Tibial nerve (tissue), 4 donors: ENCODE measurements at regions not wholly inside any gene's neighbourhood (a gene's known extent, or its start where the extent isn't known, plus 50 kb on each side); places are given as distances from the start of the nearest gene placed in this dataset.

Source experiments
- DNase-seq, 2 donors: peaks; one replicate each; pipeline ENCODE4 v3.0.0-alpha.2; 2019; ENCODE audit warnings: low spot score in 2 of 2
- H3K27ac ChIP-seq, 4 donors: fragments of 200-600 bp; sonication (generic) in 3 of 4; one replicate each; pipeline ENCODE4 v1.5.1; 2017 to 2019; ENCODE audit warnings: mild to moderate bottlenecking in 1 of 4
- H3K27me3 ChIP-seq, 2 donors: fragments of 200-600 bp; sonication (generic) in 1 of 2; one replicate each; pipeline versions ENCODE4 v1.5.1 to v1.6.0; 2017 to 2019
- H3K36me3 ChIP-seq, 3 donors: fragments of 200-600 bp; sonication (generic); one replicate each; pipeline ENCODE4 v1.5.1; 2018 to 2019
- H3K4me1 ChIP-seq, 4 donors: fragments of 200-600 bp; sonication (generic) in 3 of 4; one replicate each; pipeline ENCODE4 v1.5.1; 2017 to 2019
- H3K4me3 ChIP-seq, 4 donors: fragments of 200-600 bp; sonication (generic) in 3 of 4; one replicate each; pipeline ENCODE4 v1.5.1; 2017 to 2019; ENCODE audit warnings: mild to moderate bottlenecking in 1 of 4, moderate library complexity in 1 of 4
- H3K9me3 ChIP-seq, 4 donors: fragments of 200-600 bp; sonication (generic) in 3 of 4; one replicate each; pipeline ENCODE4 v1.5.1; 2017 to 2019
- CTCF ChIP-seq, 5 experiments: fragments of 200-600 bp in 3 of 5; fragments of 450-650 bp in 2 of 5; sonication (generic) in 3 of 5; IDR thresholded peaks; one replicate each; pipeline ENCODE4 v1.5.1; 2016 to 2019; ENCODE audit warnings: antibody characterized with exemption in 5 of 5, mild to moderate bottlenecking in 3 of 5, moderate library complexity in 2 of 5
- EP300 ChIP-seq, 2 donors: sonication (generic); formaldehyde crosslinking; IDR thresholded peaks; one replicate each; pipeline ENCODE4 v1.6.1; 2017; ENCODE audit warnings: antibody characterized with exemption in 2 of 2, mild to moderate bottlenecking in 1 of 2
- POLR2A ChIP-seq, 2 donors: fragments of 450-650 bp; IDR thresholded peaks; one replicate each; pipeline ENCODE4 v1.6.1; 2017; ENCODE audit warnings: antibody characterized with exemption in 2 of 2, mild to moderate bottlenecking in 2 of 2, moderate library complexity in 2 of 2
- WGBS, 2 donors: methylation state at CpG; one replicate each; pipeline ENCODE4 v1.1.5; 2018; 5-methylcytosine and 5-hydroxymethylcytosine counted together

GRCh38 chr13:50154697-50155096 lies 139.5 kb downstream of the KCNRG start:
- Histone ChIP-seq H3K9me3 (no peaks in the 10 kb centered on the region), H3K27ac (no peak overlapping the region), H3K4me3 (no peak overlapping the region), H3K27me3 (no peaks in the 10 kb centered on the region), H3K36me3 (no peaks in the 10 kb centered on the region), H3K4me1 (peaks cover 0 to 42% (median 6%) of the 10 kb centered on the region in 4 donors)
- DNase-seq = no peak
- 94 to 96% methylated on average over 1 of the region's 1 CpG for WGBS, 2 donors
- no peak for TF ChIP-seq EP300 (IDR thresholded peaks at IDR 0.05)
- no peak for TF ChIP-seq POLR2A (IDR thresholded peaks at IDR 0.05)
- no peak for TF ChIP-seq CTCF (IDR thresholded peaks at IDR 0.05)

DNA sequence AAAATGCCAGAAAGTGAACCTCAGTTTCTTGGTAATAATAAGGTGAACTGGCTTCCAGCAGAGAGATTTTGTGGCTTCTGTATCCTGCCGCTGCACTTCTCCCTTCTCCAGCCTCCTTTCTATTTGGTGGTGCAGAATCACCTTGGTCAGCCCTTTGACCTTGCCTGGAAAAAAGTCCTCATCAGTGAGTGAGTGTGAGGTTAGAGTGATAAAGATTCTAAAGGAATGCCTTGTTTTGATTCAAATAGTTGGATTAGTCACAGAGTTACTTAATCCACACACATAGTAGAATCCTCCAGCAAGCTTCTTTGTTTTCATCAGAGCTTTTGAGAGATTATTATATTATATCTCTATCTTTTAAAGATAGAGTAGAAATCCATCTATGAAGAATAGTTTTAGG lies 140.9 kb downstream of the KCNRG start:
- peaks cover 0 to 34% (median 2%) of the 10 kb centered on the region in 4 donors for H3K4me1 ChIP-seq
- no peak for TF ChIP-seq CTCF (IDR thresholded peaks at IDR 0.05)
- TF ChIP-seq EP300 (IDR thresholded peaks at IDR 0.05) = peak in 1 of 2 donors; percentile 45
- no peak for TF ChIP-seq POLR2A (IDR thresholded peaks at IDR 0.05)
- 70 to 71% methylated on average over 1 of the region's 1 CpG for WGBS, 2 donors

GRCh38 chr13:50156561-50157127 lies 141.4 kb downstream of the KCNRG start:
- H3K27ac ChIP-seq = peak overlapping the region in 3 of 4 donors; percentile 17 to 71 (median 65)
- no peak for TF ChIP-seq POLR2A (IDR thresholded peaks at IDR 0.05)
- peak in 1 of 2 donors; percentile 72 for TF ChIP-seq EP300 (IDR thresholded peaks at IDR 0.05)

More for the DNA sequence above, 140.9 kb downstream of the KCNRG start:
- Histone ChIP-seq H3K36me3 (no peaks in the 10 kb centered on the region), H3K4me3 (no peak overlapping the region), H3K27me3 (no peaks in the 10 kb centered on the region), H3K9me3 (no peaks in the 10 kb centered on the region), H3K27ac (peak overlapping the region in 3 of 4 donors; percentile 17 to 71 (median 61))
- DNase-seq = no peak

DNA sequence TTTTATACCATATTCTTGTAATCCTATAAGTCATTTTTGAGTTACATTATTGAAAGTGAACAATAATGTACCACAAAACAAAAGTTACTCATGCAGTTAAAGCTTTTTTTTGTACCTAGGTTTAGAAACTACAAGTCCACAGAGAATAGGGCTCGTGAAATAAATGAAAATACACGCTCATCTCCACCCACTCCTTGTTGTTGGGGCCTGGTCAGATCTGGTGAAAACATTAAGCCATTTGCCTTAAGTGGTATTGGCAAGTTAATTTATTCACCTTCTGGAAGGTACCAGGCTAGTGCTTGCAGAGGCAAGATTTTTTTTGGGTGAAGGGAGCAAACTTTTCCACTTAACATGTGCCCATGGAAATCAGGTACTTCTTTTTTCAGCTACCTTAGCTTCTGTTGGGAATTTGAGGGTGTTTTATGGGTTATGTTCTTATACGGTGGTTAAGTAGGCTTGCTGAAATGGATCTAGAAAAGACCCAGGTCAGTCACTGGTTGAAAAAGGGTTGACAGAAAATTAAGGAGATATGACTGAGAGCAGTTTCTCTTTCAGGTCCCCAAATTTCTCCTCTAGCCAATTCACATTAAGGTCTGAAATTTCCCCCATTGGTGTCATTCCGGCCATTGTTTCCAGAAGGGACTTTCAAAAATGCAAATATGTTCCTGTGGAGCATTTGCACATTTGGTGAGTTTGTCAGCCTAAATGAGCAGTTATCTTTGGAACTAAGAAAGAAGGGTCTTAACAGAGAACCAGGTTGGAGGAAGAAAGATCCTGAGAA lies 143.3 kb downstream of the KCNRG start:
- no peak for DNase-seq
- Histone ChIP-seq H3K27ac (no peak overlapping the region), H3K27me3 (no peaks in the 10 kb centered on the region), H3K4me3 (no peak overlapping the region), H3K4me1 (peaks cover 0 to 24% (median 0%) of the 10 kb centered on the region in 4 donors), H3K9me3 (no peaks in the 10 kb centered on the region), H3K36me3 (no peaks in the 10 kb centered on the region)
- TF ChIP-seq EP300 (IDR thresholded peaks at IDR 0.05) = no peak
- TF ChIP-seq POLR2A (IDR thresholded peaks at IDR 0.05) = no peak
- no peak for TF ChIP-seq CTCF (IDR thresholded peaks at IDR 0.05)
- WGBS, 2 donors = 80 to 90% methylated on average over 4 of the region's 4 CpGs

More at GRCh38 chr13:50156561-50157127, 141.4 kb downstream of the KCNRG start:
- peaks cover 0 to 34% (median 1%) of the 10 kb centered on the region in 4 donors for H3K4me1 ChIP-seq
- no peaks in the 10 kb centered on the region for H3K36me3 ChIP-seq
- WGBS, 2 donors = 22 to 30% methylated on average over 5 of the region's 5 CpGs
- H3K4me3 ChIP-seq = no peak overlapping the region
- H3K9me3 ChIP-seq = no peaks in the 10 kb centered on the region
- DNase-seq = peak in 1 of 2 donors; percentile 44
- H3K27me3 ChIP-seq = no peaks in the 10 kb centered on the region

- Histone ChIP-seq H3K27ac (no peak overlapping the region), H3K4me3 (no peak overlapping the region), H3K27me3 (no peaks in the 10 kb centered on the region), H3K4me1 (peaks cover 0 to 20% (median 0%) of the 10 kb centered on the region in 4 donors), H3K36me3 (no peaks in the 10 kb centered on the region), H3K9me3 (no peaks in the 10 kb centered on the region)
- no peak for TF ChIP-seq POLR2A (IDR thresholded peaks at IDR 0.05)
- TF ChIP-seq CTCF (IDR thresholded peaks at IDR 0.05) = no peak
- no peak for TF ChIP-seq EP300 (IDR thresholded peaks at IDR 0.05)
- no peak for DNase-seq
- 57 to 81% methylated on average over 1 of the region's 1 CpG for WGBS, 2 donors
Observed at GRCh38 chr13:50159607-50160006, 144.4 kb downstream of the KCNRG start.
